ENCODE measurements at regions not wholly inside any gene's neighbourhood (a gene's known extent, or its start where the extent isn't known, plus 50 kb on each side); places are given as distances from the start of the nearest gene placed in this dataset.
"Not testable (repeated sequence)": the region's sequence is repeated elsewhere in the genome, so short reads cannot be mapped to it uniquely, and the experiment has no call there.

DNA sequence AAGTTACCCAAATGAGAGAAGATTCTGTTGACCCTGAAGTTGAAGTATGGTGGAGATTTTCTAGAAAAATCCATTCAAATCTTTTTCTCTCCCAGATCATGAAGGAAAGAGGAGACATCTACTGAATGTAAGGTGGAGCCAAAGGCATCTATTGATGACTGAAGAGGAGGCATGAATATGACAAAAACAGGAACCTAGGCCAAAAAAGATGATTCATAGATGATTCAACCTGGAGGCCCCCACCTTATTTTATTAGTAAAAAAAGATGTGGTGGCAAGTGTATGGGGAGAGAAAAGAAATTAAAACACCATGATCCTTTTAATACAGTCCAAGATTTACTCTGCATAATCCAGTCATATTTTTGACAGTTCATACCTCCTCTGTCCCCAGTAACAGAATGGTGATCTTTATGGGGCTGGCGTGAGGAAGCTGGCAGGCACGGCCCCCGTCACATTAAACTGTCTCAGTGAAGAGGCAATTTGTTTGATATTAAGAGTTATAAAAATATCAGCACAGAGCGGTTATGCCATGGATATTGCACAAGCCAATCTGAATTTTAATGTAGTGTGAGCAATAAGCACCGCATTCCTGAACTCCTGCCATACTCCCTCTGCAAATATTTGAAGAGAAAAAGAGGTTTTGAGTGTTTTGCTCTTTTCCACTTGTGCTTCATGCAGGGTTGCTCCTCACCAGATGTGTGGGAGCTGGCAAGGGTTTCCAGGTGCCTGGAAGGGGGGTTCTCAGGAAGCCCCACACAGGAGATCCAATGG, 94.4 kb downstream of the TRIM43 start:
- not testable (repeated sequence) for DNase-seq

DNA sequence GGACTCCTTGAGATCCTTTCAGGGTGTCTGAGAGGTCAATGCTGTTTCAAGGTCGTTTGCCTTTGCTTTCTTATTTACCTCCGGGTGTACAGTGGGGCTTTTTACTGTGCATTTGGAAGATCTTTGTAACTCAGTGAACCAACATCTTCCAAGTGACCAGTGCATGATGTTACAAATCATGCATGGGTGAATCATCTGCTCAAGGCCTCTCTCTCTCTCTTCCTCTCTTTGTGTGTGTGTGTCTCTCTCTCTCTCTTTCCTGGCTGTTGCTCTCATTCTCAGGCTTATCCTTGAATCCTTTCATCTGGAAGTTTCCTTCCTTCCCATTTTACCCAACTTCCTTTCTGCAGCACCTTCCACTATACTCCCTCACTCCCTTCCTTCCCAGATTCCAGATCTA, 96.1 kb downstream of the TRIM43 start:
- DNase-seq = not testable (repeated sequence)

DNA sequence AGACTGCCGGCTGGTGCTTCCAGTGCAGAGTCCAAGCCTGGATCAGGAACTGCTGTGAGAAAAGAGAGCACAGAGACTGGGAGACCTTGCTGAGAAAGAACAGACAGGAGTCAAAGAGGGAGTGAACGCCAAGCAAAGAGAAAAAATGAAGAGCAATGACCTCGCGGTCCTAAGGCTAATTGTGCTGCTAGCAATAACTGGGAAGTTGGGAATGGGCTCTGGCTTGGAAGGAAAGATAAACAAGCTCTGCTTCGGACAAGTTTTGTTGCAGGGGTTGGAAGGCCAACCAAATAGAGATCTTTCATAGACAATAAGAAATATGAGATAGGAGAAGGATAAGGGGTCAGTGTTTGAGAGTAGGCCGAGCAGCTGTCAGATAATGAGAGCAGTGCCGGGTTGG, 99.4 kb downstream of the TRIM43 start:
- not testable (repeated sequence) for DNase-seq

DNA sequence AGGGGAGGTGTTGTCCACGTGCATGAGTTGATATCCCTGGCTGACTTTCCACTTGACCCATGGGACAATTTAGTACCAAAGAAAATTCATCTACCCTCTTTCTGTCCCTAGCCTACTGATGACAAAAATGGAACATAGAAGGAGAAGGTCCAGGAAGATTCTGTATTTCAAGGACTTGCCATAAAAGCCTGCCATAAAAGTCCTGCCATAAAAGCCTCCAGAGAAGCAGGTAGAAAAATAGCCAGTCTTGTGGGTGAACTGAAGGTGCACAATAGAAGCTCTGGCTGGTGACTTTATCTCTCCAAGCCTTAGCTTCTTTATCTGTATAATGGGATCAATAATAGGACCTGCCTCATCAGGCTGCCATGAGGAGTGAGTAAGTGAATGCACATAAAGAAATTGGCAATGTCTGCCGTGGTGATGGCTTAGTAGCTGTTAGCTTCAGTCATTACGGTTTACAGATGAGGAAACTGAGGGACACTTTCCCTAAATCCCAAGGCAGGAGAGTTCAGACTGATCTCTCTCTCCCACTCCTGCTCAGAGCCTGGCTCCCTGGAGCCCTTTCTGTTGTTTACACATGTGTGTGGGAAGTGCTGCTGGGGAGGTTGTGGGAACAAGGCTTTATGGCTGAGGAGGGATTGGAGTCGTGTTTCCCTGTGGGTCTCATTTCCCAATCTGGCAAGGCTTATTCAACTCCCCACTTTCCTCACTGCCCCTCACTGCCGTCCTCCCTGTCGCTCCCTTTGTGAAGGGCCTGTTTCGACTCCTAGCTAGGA, 101.5 kb downstream of the TRIM43 start:
- not testable (repeated sequence) for DNase-seq

GRCh38 chr2:95695613-95696012, 103.8 kb downstream of the TRIM43 start:
- no peak for DNase-seq

GRCh38 chr2:95698146-95698545, 106.3 kb downstream of the TRIM43 start:
- DNase-seq = no peak

- not testable (repeated sequence) for DNase-seq
Measured at GRCh38 chr2:95699201-95700184, 107.7 kb downstream of the TRIM43 start.

- no peak for DNase-seq
Measured at GRCh38 chr2:95700519-95700918, 108.7 kb downstream of the TRIM43 start.

DNA sequence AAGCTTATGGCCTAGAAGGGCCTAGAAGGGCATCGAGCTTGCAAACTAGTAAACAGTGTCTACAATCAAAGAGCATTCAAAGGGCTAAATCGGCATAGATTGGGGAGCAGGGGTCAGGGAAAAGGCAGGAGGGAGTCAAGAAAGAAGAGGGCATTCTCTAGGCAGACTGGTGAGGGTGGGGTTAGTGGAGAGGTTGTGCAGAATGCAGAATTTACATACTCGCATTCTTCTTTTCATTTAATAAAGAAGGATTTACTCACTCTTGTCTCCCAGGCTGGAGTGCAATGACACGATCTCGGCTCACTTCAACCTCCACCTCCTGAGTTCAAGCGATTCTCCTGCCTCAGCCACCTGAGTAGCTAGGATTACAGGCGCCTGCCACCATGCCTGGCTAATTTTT, 110.7 kb downstream of the TRIM43 start:
- DNase-seq = no peak

DNA sequence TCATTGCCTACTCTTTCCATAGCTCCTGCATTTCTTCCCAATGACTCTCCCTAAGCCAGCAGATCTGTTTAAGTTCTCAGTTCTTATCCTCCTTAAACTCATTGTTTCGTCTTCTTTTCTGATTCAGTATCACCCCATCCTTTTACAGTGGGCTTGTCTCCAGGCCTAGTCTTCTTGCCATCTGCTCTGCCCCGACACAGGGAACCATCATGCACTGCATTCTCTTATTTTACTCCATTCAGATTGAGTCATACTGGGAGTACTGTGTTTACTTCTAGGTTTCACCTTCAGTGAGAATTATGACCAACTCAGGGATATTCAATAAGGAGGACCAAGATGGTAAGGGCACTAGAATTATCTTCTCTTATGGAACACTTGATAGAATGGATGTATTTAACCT, 115.4 kb downstream of the TRIM43 start:
- not testable (repeated sequence) for DNase-seq

- no peak for DNase-seq
Measured at GRCh38 chr2:95707837-95708236, 116.0 kb downstream of the TRIM43 start.

DNA sequence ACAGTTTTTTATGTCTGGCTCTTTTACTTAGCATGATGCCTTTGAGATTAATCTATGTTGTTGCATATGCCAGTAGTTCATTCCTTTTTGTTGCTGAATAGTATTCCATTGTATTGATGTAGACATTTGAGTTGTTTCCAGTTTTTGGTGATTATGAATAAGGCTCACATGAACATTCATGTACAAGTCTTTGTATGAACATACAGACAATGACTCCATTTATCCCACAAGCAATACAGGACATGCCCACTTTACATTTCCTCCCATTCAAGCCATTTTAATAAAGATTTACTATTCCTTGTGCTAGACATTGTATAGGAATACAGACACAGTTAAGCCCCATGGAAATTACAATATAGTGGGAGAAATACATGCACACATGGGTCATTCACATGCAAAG, 118.0 kb downstream of the TRIM43 start:
- DNase-seq = no peak

DNA sequence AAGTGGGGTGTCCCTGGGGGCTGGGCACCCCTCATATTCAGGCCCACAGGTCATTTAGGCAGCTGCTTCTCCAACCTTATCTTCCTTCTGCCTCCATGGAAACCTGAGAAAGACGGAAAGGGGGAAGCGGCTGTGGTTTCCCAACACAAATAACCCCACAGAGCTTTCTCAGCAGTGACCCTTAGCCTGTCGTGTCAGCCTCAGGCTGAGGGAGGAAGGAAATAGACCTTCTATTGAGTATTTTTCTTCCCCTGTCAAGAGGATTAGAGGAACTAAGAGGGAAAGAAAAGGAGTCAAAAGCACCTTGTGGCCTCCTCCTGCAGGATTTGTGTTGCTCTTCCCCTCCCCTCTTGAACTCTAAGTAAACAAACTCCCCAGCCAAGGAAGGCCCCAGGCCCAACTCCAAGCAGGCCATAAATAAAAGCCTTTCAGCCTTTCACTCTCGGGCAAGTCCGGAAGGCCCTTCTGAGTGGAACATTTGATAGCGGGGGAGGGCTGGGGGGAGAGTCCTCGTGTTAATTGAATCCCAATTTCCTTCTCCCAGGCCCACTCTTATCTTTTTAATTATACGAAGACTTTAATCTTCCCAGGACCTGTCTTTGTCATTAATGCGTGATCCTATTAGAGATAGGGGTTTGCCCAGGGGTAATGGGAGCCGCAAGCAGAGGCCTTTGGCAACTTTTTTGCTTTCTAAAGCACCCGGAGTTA, 121.8 kb downstream of the TRIM43 start:
- not testable (repeated sequence) for DNase-seq

DNA sequence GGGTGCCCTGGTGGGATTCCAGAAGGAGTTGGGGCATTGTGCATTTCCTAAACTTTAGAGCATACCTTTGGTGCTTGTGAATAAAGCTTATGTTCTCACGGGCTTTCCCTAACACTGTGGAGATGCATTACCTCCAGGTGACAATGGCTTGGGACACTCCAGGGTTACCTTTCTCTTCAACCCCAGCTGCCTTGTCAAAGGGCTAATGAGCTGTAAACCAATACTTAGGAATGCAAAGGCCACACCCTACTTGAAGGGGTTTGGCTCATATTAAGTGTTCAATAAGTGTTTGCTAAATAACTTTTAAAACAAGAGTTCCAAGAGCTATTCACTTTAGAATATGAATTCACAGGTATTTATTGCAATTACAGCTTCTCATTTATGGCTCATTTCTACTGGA, 122.6 kb downstream of the TRIM43 start:
- DNase-seq = not testable (repeated sequence)

GRCh38 chr2:95719473-95720060, 127.8 kb downstream of the TRIM43 start:
- DNase-seq = no peak

- DNase-seq = no peak
Measured at GRCh38 chr2:95721726-95722125, 129.9 kb downstream of the TRIM43 start.

- no peak for DNase-seq
Measured at GRCh38 chr2:95722131-95722697, 130.4 kb downstream of the TRIM43 start.

- not testable (repeated sequence) for DNase-seq
Measured at GRCh38 chr2:95723627-95724210, 131.9 kb downstream of the TRIM43 start.

DNA sequence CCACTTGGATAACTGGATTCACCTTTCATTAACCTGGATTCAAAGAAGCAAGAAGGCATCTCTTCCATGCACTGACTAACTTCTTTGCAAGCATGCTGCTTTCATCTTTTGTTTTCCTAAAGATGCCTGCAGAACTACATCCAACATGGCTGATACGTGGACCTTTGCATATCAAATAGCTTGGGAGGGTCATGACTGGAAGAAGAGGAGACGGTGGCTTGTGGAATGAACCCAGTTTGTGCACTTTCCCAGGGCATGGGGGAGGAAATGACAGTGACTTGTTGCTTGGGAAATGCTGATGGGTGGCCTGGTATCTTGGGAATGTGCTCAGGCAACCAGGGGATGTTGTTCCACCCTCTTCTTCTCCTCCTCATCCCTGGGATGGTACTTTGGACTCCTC, 133.4 kb downstream of the TRIM43 start:
- DNase-seq = not testable (repeated sequence)

DNA sequence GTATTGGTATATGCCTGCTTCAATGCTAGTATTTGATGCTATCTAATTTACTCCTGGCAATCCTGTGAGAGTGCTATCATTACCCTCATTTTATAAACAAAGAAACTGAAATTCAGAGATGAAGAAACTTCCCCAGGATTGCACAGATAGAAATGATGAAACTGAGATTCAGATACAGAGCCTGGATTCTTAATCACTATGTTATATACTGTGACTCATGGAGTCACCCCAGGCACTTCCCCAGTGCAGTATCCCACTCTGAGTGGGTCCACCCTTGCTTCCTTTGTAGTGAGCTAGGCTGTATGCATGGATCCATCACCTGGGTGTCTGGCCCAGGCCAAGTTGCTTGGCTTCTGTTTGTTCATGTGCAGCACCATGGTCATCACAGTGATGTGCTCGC, 133.9 kb downstream of the TRIM43 start:
- not testable (repeated sequence) for DNase-seq

GRCh38 chr2:95727420-95727819, 135.6 kb downstream of the TRIM43 start:
- not testable (repeated sequence) for DNase-seq
